ENCODE measurements at regions not wholly inside any gene's neighbourhood (a gene's known extent, or its start where the extent isn't known, plus 50 kb on each side); places are given as distances from the start of the nearest gene placed in this dataset.

DNA sequence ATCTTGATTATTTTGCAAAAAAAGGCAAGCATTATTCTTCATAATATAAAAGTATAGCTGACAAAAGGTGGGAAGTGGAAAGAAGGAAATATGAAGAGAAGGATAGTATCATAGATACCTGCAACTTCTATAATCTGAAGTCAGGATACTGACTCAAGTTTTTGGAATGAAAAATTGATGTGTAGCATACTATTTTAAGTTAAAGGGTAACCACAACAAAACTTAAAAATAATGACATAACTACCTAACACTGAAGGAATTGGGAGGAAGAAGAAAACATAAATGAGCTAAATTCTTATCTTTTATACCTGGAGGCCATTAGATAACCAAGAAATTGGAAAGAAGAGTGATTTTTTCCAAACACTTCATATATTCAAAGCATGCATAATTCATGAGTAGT is 51.8 kb upstream of the TLE1 start:
- TF ChIP-seq EZH2 (IDR thresholded peaks at IDR 0.05; ENCODE audit: insufficient read depth, poor library complexity, severe bottlenecking) (no peak), EZH2phosphoT487 (IDR thresholded peaks at IDR 0.05; ENCODE audit: insufficient read depth, low read depth) (no peak)

Data from GM23248 (cell line).